ENCODE measurements at regions not wholly inside any gene's neighbourhood (a gene's known extent, or its start where the extent isn't known, plus 50 kb on each side); places are given as distances from the start of the nearest gene placed in this dataset.

DNA sequence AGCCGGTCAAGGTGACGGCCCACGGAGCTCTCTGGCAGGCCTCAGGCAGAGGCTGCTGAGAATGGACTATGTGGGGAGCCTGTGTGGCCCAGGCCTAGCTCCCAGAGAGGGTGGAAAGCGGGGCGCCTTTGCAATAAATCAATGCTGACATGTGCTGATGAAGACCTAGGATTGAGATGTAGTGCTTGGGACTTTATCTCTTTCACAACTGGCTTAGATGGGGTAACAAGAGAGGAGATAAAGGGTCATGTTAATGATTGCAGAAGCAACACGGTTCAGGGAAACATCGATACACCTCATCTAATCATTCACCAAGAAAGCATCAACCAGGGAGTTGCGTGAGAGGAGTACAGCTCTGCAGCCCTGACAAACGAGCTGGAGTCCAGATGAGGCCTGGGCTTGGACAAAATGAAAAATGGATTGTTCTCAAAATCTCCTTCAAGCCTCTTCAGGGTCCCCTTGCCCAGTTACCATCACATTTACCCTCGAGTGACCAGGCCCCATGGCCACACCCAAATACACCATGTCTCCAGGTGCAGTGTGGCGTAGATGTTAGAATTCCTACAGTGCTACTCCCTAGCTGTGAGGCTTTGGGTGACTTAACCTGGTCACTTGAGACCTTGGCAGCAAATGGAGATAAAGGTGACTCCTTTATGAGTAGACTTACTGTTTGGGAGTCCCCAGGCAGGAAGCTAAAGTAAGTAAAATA is 146.4 kb upstream of the LIPC start (continued):
- TF ChIP-seq FOXA1 (IDR thresholded peaks at IDR 0.05) (no peak), FOXA1 (CRISPR knock-in tag; IDR thresholded peaks at IDR 0.05) (0 out of 2 replicates have a peak, but pooled peaks have one; percentile 22), RCOR2 (CRISPR knock-in tag; IDR thresholded peaks at IDR 0.05) (peak; percentile 49; the same call in 1 of the 2 replicates), ZFY (CRISPR knock-in tag; IDR thresholded peaks at IDR 0.05) (peak; percentile 64), PHF8 (CRISPR knock-in tag; IDR thresholded peaks at IDR 0.05) (no peak), MIXL1 (CRISPR knock-in tag; IDR thresholded peaks at IDR 0.05) (peak; percentile 80), ELF3 (CRISPR knock-in tag; IDR thresholded peaks at IDR 0.05) (peak; percentile 62; the same call in 1 of the 2 replicates), FOXP1 (IDR thresholded peaks at IDR 0.05) (no peak), FOXP1 (CRISPR knock-in tag; IDR thresholded peaks at IDR 0.05) (peak; percentile 88), ZNF263 (CRISPR knock-in tag; IDR thresholded peaks at IDR 0.05) (peak; percentile 46; the same call in 1 of the 2 replicates), ZNF317 (CRISPR knock-in tag; IDR thresholded peaks at IDR 0.05) (no peak), SOX5 (CRISPR knock-in tag; IDR thresholded peaks at IDR 0.05; ENCODE audit: borderline replicate concordance) (peak; percentile 61; the same call in 1 of the 2 replicates), FOXK1 (CRISPR knock-in tag; IDR thresholded peaks at IDR 0.05; ENCODE audit: borderline replicate concordance, low read depth) (peak; percentile 58; the same call in 1 of the 2 replicates), MAZ (IDR thresholded peaks at IDR 0.05; ENCODE audit: borderline replicate concordance, low read depth, low read length) (no peak), MAZ (CRISPR knock-in tag; IDR thresholded peaks at IDR 0.05; ENCODE audit: low read depth) (peak; percentile 49; the same call in 1 of the 2 replicates), MYC (CRISPR knock-in tag; IDR thresholded peaks at IDR 0.05; ENCODE audit: borderline replicate concordance) (peak; percentile 26; the same call in 1 of the 2 replicates), ZNF879 (CRISPR knock-in tag; IDR thresholded peaks at IDR 0.05) (0 out of 2 replicates have a peak, but pooled peaks have one; percentile 61), ZMYM4 (CRISPR knock-in tag; IDR thresholded peaks at IDR 0.05) (peak; percentile 78; the same call in 1 of the 2 replicates), SMYD3 (CRISPR knock-in tag; IDR thresholded peaks at IDR 0.05) (0 out of 2 replicates have a peak, but pooled peaks have one; percentile 25), ZFP90 (CRISPR knock-in tag; IDR thresholded peaks at IDR 0.05; ENCODE audit: borderline replicate concordance) (0 out of 2 replicates have a peak, but pooled peaks have one; percentile 23)
- TF ChIP-seq, protein P1, sequence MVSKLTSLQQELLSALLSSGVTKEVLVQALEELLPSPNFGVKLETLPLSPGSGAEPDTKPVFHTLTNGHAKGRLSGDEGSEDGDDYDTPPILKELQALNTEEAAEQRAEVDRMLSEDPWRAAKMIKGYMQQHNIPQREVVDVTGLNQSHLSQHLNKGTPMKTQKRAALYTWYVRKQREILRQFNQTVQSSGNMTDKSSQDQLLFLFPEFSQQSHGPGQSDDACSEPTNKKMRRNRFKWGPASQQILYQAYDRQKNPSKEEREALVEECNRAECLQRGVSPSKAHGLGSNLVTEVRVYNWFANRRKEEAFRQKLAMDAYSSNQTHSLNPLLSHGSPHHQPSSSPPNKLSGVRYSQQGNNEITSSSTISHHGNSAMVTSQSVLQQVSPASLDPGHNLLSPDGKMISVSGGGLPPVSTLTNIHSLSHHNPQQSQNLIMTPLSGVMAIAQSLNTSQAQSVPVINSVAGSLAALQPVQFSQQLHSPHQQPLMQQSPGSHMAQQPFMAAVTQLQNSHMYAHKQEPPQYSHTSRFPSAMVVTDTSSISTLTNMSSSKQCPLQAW (CRISPR knock-in tag; IDR thresholded peaks at IDR 0.05): peak; percentile 91
- TF ChIP-seq, protein P2, sequence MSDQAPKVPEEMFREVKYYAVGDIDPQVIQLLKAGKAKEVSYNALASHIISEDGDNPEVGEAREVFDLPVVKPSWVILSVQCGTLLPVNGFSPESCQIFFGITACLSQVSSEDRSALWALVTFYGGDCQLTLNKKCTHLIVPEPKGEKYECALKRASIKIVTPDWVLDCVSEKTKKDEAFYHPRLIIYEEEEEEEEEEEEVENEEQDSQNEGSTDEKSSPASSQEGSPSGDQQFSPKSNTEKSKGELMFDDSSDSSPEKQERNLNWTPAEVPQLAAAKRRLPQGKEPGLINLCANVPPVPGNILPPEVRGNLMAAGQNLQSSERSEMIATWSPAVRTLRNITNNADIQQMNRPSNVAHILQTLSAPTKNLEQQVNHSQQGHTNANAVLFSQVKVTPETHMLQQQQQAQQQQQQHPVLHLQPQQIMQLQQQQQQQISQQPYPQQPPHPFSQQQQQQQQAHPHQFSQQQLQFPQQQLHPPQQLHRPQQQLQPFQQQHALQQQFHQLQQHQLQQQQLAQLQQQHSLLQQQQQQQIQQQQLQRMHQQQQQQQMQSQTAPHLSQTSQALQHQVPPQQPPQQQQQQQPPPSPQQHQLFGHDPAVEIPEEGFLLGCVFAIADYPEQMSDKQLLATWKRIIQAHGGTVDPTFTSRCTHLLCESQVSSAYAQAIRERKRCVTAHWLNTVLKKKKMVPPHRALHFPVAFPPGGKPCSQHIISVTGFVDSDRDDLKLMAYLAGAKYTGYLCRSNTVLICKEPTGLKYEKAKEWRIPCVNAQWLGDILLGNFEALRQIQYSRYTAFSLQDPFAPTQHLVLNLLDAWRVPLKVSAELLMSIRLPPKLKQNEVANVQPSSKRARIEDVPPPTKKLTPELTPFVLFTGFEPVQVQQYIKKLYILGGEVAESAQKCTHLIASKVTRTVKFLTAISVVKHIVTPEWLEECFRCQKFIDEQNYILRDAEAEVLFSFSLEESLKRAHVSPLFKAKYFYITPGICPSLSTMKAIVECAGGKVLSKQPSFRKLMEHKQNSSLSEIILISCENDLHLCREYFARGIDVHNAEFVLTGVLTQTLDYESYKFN (CRISPR knock-in tag; conservative IDR thresholded peaks at IDR 0.05): peak; percentile 86
- TF ChIP-seq, protein P3, sequence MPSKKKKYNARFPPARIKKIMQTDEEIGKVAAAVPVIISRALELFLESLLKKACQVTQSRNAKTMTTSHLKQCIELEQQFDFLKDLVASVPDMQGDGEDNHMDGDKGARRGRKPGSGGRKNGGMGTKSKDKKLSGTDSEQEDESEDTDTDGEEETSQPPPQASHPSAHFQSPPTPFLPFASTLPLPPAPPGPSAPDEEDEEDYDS (CRISPR knock-in tag; IDR thresholded peaks at IDR 0.05): peak; percentile 22; the same call in 1 of the 2 replicates
- TF ChIP-seq, protein P4, sequence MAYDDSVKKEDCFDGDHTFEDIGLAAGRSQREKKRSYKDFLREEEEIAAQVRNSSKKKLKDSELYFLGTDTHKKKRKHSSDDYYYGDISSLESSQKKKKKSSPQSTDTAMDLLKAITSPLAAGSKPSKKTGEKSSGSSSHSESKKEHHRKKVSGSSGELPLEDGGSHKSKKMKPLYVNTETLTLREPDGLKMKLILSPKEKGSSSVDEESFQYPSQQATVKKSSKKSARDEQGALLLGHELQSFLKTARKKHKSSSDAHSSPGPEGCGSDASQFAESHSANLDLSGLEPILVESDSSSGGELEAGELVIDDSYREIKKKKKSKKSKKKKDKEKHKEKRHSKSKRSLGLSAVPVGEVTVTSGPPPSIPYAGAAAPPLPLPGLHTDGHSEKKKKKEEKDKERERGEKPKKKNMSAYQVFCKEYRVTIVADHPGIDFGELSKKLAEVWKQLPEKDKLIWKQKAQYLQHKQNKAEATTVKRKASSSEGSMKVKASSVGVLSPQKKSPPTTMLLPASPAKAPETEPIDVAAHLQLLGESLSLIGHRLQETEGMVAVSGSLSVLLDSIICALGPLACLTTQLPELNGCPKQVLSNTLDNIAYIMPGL (CRISPR knock-in tag; IDR thresholded peaks at IDR 0.05; ENCODE audit: borderline replicate concordance in 1 of 2, low read depth in 1 of 2): no peak
